ENCODE measurements at regions not wholly inside any gene's neighbourhood (a gene's known extent, or its start where the extent isn't known, plus 50 kb on each side); places are given as distances from the start of the nearest gene placed in this dataset.

DNA sequence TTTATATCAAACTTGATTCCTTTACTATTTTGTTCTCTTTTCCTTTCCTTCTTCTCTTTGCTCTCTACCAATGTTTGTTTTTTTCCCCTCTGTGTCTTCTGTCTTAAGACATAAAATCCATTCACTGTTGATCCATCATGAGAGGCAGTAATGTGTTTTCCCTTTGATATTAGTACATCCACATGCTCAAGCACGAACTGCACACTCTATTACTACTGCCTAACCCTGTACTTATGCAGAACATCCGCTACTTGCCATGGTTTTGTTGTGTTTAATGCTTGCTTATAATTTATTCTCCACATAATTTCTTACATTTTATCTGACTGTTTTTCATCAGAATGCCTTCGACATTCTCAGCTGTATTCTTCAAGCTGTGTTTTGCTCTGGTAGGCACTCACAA, 159.0 kb upstream of the PCDH9 start:
- TF ChIP-seq, protein P1, sequence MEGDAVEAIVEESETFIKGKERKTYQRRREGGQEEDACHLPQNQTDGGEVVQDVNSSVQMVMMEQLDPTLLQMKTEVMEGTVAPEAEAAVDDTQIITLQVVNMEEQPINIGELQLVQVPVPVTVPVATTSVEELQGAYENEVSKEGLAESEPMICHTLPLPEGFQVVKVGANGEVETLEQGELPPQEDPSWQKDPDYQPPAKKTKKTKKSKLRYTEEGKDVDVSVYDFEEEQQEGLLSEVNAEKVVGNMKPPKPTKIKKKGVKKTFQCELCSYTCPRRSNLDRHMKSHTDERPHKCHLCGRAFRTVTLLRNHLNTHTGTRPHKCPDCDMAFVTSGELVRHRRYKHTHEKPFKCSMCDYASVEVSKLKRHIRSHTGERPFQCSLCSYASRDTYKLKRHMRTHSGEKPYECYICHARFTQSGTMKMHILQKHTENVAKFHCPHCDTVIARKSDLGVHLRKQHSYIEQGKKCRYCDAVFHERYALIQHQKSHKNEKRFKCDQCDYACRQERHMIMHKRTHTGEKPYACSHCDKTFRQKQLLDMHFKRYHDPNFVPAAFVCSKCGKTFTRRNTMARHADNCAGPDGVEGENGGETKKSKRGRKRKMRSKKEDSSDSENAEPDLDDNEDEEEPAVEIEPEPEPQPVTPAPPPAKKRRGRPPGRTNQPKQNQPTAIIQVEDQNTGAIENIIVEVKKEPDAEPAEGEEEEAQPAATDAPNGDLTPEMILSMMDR (IDR thresholded peaks at IDR 0.05; ENCODE audit: insufficient read depth, low read length, poor library complexity, severe bottlenecking), result no peak
- no peak for TF ChIP-seq EZH2phosphoT487 (conservative IDR thresholded peaks at IDR 0.05; ENCODE audit: low read length)
